Activated naive CD8-positive, alpha-beta T cell (primary cell): ENCODE measurements at regions not wholly inside any gene's neighbourhood (a gene's known extent, or its start where the extent isn't known, plus 50 kb on each side); places are given as distances from the start of the nearest gene placed in this dataset.
"Not testable (repeated sequence)": the region's sequence is repeated elsewhere in the genome, so short reads cannot be mapped to it uniquely, and the experiment has no call there.

Experiments
- H3K27ac Mint-ChIP-seq: one replicate; pipeline ENCODE4 v1.8.0; 2021; ENCODE audit warnings: mixed read lengths
- H3K27me3 Mint-ChIP-seq: one replicate; pipeline ENCODE4 v1.8.0; 2021; ENCODE audit warnings: mixed read lengths
- H3K36me3 Mint-ChIP-seq: one replicate; pipeline ENCODE4 v1.8.0; 2021; ENCODE audit warnings: mixed read lengths
- H3K4me1 Mint-ChIP-seq: one replicate; pipeline ENCODE4 v1.8.0; 2021; ENCODE audit warnings: low read depth, mixed read lengths
- H3K4me3 Mint-ChIP-seq: one replicate; pipeline ENCODE4 v1.8.0; 2021; ENCODE audit warnings: mild to moderate bottlenecking, mixed read lengths
- H3K9me3 Mint-ChIP-seq: one replicate; pipeline ENCODE4 v1.8.0; 2021; ENCODE audit warnings: low read depth, mixed read lengths

GRCh38 chr7:68858497-68858896 lies 739.8 kb upstream of the AUTS2 start:
- Mint-ChIP-seq H3K27ac (no peak overlapping the region), H3K4me3 (no peak overlapping the region), H3K4me1 (no peaks in the 10 kb centered on the region), H3K9me3 (peaks cover 4% of the 10 kb centered on the region), H3K36me3 (no peaks in the 10 kb centered on the region), H3K27me3 (no peaks in the 10 kb centered on the region)

- no peak overlapping the region for H3K4me3 Mint-ChIP-seq
- H3K9me3 Mint-ChIP-seq, result peaks cover 3% of the 10 kb centered on the region
- H3K36me3 Mint-ChIP-seq, result no peaks in the 10 kb centered on the region
- H3K27ac Mint-ChIP-seq, result no peak overlapping the region
- H3K27me3 Mint-ChIP-seq, result no peaks in the 10 kb centered on the region
- no peaks in the 10 kb centered on the region for H3K4me1 Mint-ChIP-seq
Measured at GRCh38 chr7:68861171-68861570, 737.1 kb upstream of the AUTS2 start.

GRCh38 chr7:68862261-68862660 lies 736.0 kb upstream of the AUTS2 start:
- Mint-ChIP-seq H3K4me1 (no peaks in the 10 kb centered on the region), H3K27ac (no peak overlapping the region), H3K27me3 (no peaks in the 10 kb centered on the region), H3K9me3 (peaks cover 3% of the 10 kb centered on the region), H3K4me3 (no peak overlapping the region), H3K36me3 (no peaks in the 10 kb centered on the region)

GRCh38 chr7:68862736-68863135 lies 735.5 kb upstream of the AUTS2 start:
- no peaks in the 10 kb centered on the region for H3K27me3 Mint-ChIP-seq

GRCh38 chr7:68865351-68866199 lies 732.7 kb upstream of the AUTS2 start:
- H3K9me3 Mint-ChIP-seq, result peaks cover 22% of the 10 kb centered on the region
- H3K27ac Mint-ChIP-seq, result no peak overlapping the region
- H3K27me3 Mint-ChIP-seq, result no peaks in the 10 kb centered on the region
- H3K36me3 Mint-ChIP-seq, result no peaks in the 10 kb centered on the region
- no peak overlapping the region for H3K4me3 Mint-ChIP-seq
- no peaks in the 10 kb centered on the region for H3K4me1 Mint-ChIP-seq

More at GRCh38 chr7:68862736-68863135, 735.5 kb upstream of the AUTS2 start:
- no peak overlapping the region for H3K27ac Mint-ChIP-seq
- no peak overlapping the region for H3K4me3 Mint-ChIP-seq
- no peaks in the 10 kb centered on the region for H3K4me1 Mint-ChIP-seq
- H3K9me3 Mint-ChIP-seq, result peaks cover 3% of the 10 kb centered on the region
- no peaks in the 10 kb centered on the region for H3K36me3 Mint-ChIP-seq

GRCh38 chr7:68866200-68866570 lies 732.1 kb upstream of the AUTS2 start:
- no peak overlapping the region for H3K27ac Mint-ChIP-seq
- no peaks in the 10 kb centered on the region for H3K36me3 Mint-ChIP-seq
- no peak overlapping the region for H3K4me3 Mint-ChIP-seq
- no peaks in the 10 kb centered on the region for H3K4me1 Mint-ChIP-seq
- H3K27me3 Mint-ChIP-seq, result no peaks in the 10 kb centered on the region
- peaks cover 22% of the 10 kb centered on the region for H3K9me3 Mint-ChIP-seq

GRCh38 chr7:68866721-68867120 lies 731.6 kb upstream of the AUTS2 start:
- H3K27ac Mint-ChIP-seq, H3K36me3 Mint-ChIP-seq, H3K27me3 Mint-ChIP-seq, H3K4me1 Mint-ChIP-seq, H3K4me3 Mint-ChIP-seq: not testable (repeated sequence)
- H3K9me3 Mint-ChIP-seq, result peaks cover 22% of the 10 kb centered on the region

GRCh38 chr7:68868978-68869377 lies 729.3 kb upstream of the AUTS2 start:
- Mint-ChIP-seq H3K4me1 (no peaks in the 10 kb centered on the region), H3K4me3 (no peak overlapping the region), H3K27ac (no peak overlapping the region), H3K27me3 (no peaks in the 10 kb centered on the region), H3K36me3 (no peaks in the 10 kb centered on the region), H3K9me3 (peaks cover 26% of the 10 kb centered on the region)

- Mint-ChIP-seq H3K4me3 (no peak overlapping the region), H3K36me3 (no peaks in the 10 kb centered on the region), H3K27ac (no peak overlapping the region), H3K4me1 (no peaks in the 10 kb centered on the region), H3K9me3 (peaks cover 22% of the 10 kb centered on the region), H3K27me3 (no peaks in the 10 kb centered on the region)
Measured at GRCh38 chr7:68873616-68874015, 724.7 kb upstream of the AUTS2 start.

- no peak overlapping the region for H3K27ac Mint-ChIP-seq
- H3K9me3 Mint-ChIP-seq, result peaks cover 8% of the 10 kb centered on the region
- no peaks in the 10 kb centered on the region for H3K27me3 Mint-ChIP-seq
- H3K4me3 Mint-ChIP-seq, result no peak overlapping the region
- no peaks in the 10 kb centered on the region for H3K4me1 Mint-ChIP-seq
- H3K36me3 Mint-ChIP-seq, result no peaks in the 10 kb centered on the region
Measured at GRCh38 chr7:68875857-68876256, 722.4 kb upstream of the AUTS2 start.

- H3K27me3 Mint-ChIP-seq, H3K27ac Mint-ChIP-seq, H3K4me3 Mint-ChIP-seq, H3K4me1 Mint-ChIP-seq, H3K36me3 Mint-ChIP-seq: not testable (repeated sequence)
- peaks cover 20% of the 10 kb centered on the region for H3K9me3 Mint-ChIP-seq
Measured at GRCh38 chr7:68887116-68887515, 711.2 kb upstream of the AUTS2 start.

GRCh38 chr7:68888971-68889385 lies 709.3 kb upstream of the AUTS2 start:
- H3K36me3 Mint-ChIP-seq, result no peaks in the 10 kb centered on the region
- H3K9me3 Mint-ChIP-seq, result peaks cover 16% of the 10 kb centered on the region
- H3K4me1 Mint-ChIP-seq, result no peaks in the 10 kb centered on the region
- no peak overlapping the region for H3K27ac Mint-ChIP-seq
- no peak overlapping the region for H3K4me3 Mint-ChIP-seq
- no peaks in the 10 kb centered on the region for H3K27me3 Mint-ChIP-seq

GRCh38 chr7:68892236-68892635 lies 706.0 kb upstream of the AUTS2 start:
- Mint-ChIP-seq H3K27me3 (no peaks in the 10 kb centered on the region), H3K36me3 (no peaks in the 10 kb centered on the region), H3K4me1 (no peaks in the 10 kb centered on the region), H3K9me3 (peaks cover 13% of the 10 kb centered on the region), H3K27ac (no peak overlapping the region), H3K4me3 (no peak overlapping the region)

- Mint-ChIP-seq H3K9me3 (peaks cover 9% of the 10 kb centered on the region), H3K4me3 (no peak overlapping the region), H3K27ac (no peak overlapping the region), H3K4me1 (no peaks in the 10 kb centered on the region), H3K36me3 (no peaks in the 10 kb centered on the region), H3K27me3 (no peaks in the 10 kb centered on the region)
Measured at GRCh38 chr7:68893411-68893810, 704.9 kb upstream of the AUTS2 start.

GRCh38 chr7:68899156-68899555 lies 699.1 kb upstream of the AUTS2 start:
- not testable (repeated sequence) for H3K27ac Mint-ChIP-seq, H3K9me3 Mint-ChIP-seq, H3K27me3 Mint-ChIP-seq

GRCh38 chr7:68900096-68900495 lies 698.2 kb upstream of the AUTS2 start:
- H3K4me1 Mint-ChIP-seq, result no peaks in the 10 kb centered on the region
- no peaks in the 10 kb centered on the region for H3K27me3 Mint-ChIP-seq
- H3K36me3 Mint-ChIP-seq, result no peaks in the 10 kb centered on the region
- peaks cover 9% of the 10 kb centered on the region for H3K9me3 Mint-ChIP-seq
- no peak overlapping the region for H3K27ac Mint-ChIP-seq
- no peak overlapping the region for H3K4me3 Mint-ChIP-seq

More at GRCh38 chr7:68899156-68899555, 699.1 kb upstream of the AUTS2 start:
- not testable (repeated sequence) for H3K4me1 Mint-ChIP-seq, H3K36me3 Mint-ChIP-seq, H3K4me3 Mint-ChIP-seq
